NCI-H345 (cell line): ENCODE measurements at regions not wholly inside any gene's neighbourhood (a gene's known extent, or its start where the extent isn't known, plus 50 kb on each side); places are given as distances from the start of the nearest gene placed in this dataset.
"Not testable (repeated sequence)": the region's sequence is repeated elsewhere in the genome, so short reads cannot be mapped to it uniquely, and the experiment has no call there.

Experiments used
- DNase-seq: peaks from one replicate; lab custom pipeline; 2025; lab: John Stamatoyannopoulos, UW

GRCh38 chr10:101280511-101280910 is 51.2 kb upstream of the LBX1 start:
- DNase-seq, result no peak

GRCh38 chr10:101280921-101281320 is 51.7 kb upstream of the LBX1 start:
- DNase-seq, result not testable (repeated sequence)

- DNase-seq, result no peak
These were observed 53.7 kb upstream of the LBX1 start for GRCh38 chr10:101282947-101283346.

GRCh38 chr10:101283762-101284100 is 54.5 kb upstream of the LBX1 start:
- no peak for DNase-seq

GRCh38 chr10:101284101-101284743 is 55.0 kb upstream of the LBX1 start:
- DNase-seq, result no peak

- no peak for DNase-seq
These were observed 55.6 kb upstream of the LBX1 start for GRCh38 chr10:101284744-101285463.

- peak; percentile 74 for DNase-seq
These were observed 56.3 kb upstream of the LBX1 start for GRCh38 chr10:101285519-101286070.

GRCh38 chr10:101286248-101287046 is 57.2 kb upstream of the LBX1 start:
- DNase-seq, result no peak

GRCh38 chr10:101287183-101287996 is 58.1 kb upstream of the LBX1 start:
- no peak for DNase-seq

GRCh38 chr10:101287997-101288635 is 58.9 kb upstream of the LBX1 start:
- DNase-seq, result no peak

- no peak for DNase-seq
These were observed 60.3 kb upstream of the LBX1 start for GRCh38 chr10:101289541-101289940.

- peak; percentile 54 for DNase-seq
These were observed 61.2 kb upstream of the LBX1 start for GRCh38 chr10:101290431-101290830.

GRCh38 chr10:101290881-101291280 is 61.6 kb upstream of the LBX1 start:
- DNase-seq, result peak; percentile 30

GRCh38 chr10:101291331-101292193 is 62.3 kb upstream of the LBX1 start:
- DNase-seq, result peak; percentile 43

GRCh38 chr10:101292194-101293006 is 61.6 kb upstream of the BTRC start:
- peak; percentile 34 for DNase-seq

GRCh38 chr10:101293007-101293723 is 60.8 kb upstream of the BTRC start:
- peak; percentile 16 for DNase-seq

- no peak for DNase-seq
These were observed 59.9 kb upstream of the BTRC start for GRCh38 chr10:101294109-101294508.

- DNase-seq, result no peak
These were observed 58.7 kb upstream of the BTRC start for GRCh38 chr10:101295261-101295660.
